ENCODE measurements at regions not wholly inside any gene's neighbourhood (a gene's known extent, or its start where the extent isn't known, plus 50 kb on each side); places are given as distances from the start of the nearest gene placed in this dataset.

DNA sequence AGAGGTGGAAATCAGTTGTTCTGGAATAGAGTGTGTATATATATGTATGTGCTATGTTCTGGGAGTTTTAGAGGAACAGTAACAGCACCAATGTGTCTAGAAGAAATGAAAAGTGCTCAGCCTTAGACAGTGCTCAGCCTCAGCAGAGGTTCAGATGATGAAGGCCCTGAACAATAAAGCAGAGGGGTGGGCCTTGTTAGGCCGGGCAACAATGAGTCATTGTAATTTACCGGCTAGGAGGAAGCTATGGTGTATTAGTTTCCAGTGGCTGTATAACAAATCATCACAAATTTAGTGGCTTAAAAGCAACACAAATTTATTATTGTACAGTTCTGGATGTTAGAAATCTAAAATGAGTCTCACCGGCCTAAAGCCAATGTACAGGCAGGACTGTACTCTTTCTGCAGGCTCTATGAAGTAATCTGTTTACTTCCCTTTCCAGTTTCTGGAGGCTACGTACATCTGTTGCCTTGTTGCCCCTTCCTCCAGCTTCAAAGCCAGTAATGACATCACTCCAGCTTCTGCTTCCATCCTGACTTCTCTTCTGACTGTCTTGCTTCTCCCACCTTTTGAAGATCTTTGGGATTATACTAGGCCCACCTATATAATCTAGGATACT is 84.6 kb downstream of the CH25H start:
- Histone ChIP-seq H3K4me3 (ENCODE audit: low read depth, low read length) (no peak overlapping the region), H3K27ac (ENCODE audit: low read depth, low read length) (no peak overlapping the region), H3K9me3 (ENCODE audit: control insufficient read depth, insufficient read depth, low read length) (no peaks in the 10 kb centered on the region), H3K27me3 (ENCODE audit: control insufficient read depth, insufficient read depth, low read length) (no peaks in the 10 kb centered on the region)
- TF ChIP-seq, protein P1, sequence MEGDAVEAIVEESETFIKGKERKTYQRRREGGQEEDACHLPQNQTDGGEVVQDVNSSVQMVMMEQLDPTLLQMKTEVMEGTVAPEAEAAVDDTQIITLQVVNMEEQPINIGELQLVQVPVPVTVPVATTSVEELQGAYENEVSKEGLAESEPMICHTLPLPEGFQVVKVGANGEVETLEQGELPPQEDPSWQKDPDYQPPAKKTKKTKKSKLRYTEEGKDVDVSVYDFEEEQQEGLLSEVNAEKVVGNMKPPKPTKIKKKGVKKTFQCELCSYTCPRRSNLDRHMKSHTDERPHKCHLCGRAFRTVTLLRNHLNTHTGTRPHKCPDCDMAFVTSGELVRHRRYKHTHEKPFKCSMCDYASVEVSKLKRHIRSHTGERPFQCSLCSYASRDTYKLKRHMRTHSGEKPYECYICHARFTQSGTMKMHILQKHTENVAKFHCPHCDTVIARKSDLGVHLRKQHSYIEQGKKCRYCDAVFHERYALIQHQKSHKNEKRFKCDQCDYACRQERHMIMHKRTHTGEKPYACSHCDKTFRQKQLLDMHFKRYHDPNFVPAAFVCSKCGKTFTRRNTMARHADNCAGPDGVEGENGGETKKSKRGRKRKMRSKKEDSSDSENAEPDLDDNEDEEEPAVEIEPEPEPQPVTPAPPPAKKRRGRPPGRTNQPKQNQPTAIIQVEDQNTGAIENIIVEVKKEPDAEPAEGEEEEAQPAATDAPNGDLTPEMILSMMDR (IDR thresholded peaks at IDR 0.05; ENCODE audit: low read depth, low read length) = no peak
- CTCF ChIA-PET = no interaction called here
- POLR2A ChIA-PET = no interaction called here
- DNase-seq (ENCODE audit: low read depth, low spot score) = no peak

DNA sequence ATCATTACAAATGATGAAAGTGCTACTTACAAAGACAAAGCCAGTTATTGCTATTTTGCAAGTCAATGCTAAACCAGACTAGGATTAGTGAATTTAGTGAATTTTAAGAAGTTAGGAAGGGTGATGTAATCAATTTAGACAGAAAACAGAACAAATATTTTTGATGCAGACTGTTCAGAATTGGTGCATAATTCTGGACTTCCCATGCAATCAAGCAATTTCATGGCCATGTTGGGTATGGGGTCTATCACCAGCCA is 85.4 kb downstream of the CH25H start:
- H3K4me3 ChIP-seq (ENCODE audit: low read depth, low read length) = no peak overlapping the region
- POLR2A ChIA-PET = no interaction called here
- CTCF ChIA-PET = no interaction called here
- no peak overlapping the region for H3K27ac ChIP-seq (ENCODE audit: low read depth, low read length)
- no peaks in the 10 kb centered on the region for H3K27me3 ChIP-seq (ENCODE audit: control insufficient read depth, insufficient read depth, low read length)
- no peak for DNase-seq (ENCODE audit: low read depth, low spot score)
- TF ChIP-seq, protein P1 (IDR thresholded peaks at IDR 0.05; ENCODE audit: low read depth, low read length) = no peak
- no peaks in the 10 kb centered on the region for H3K9me3 ChIP-seq (ENCODE audit: control insufficient read depth, insufficient read depth, low read length)

DNA sequence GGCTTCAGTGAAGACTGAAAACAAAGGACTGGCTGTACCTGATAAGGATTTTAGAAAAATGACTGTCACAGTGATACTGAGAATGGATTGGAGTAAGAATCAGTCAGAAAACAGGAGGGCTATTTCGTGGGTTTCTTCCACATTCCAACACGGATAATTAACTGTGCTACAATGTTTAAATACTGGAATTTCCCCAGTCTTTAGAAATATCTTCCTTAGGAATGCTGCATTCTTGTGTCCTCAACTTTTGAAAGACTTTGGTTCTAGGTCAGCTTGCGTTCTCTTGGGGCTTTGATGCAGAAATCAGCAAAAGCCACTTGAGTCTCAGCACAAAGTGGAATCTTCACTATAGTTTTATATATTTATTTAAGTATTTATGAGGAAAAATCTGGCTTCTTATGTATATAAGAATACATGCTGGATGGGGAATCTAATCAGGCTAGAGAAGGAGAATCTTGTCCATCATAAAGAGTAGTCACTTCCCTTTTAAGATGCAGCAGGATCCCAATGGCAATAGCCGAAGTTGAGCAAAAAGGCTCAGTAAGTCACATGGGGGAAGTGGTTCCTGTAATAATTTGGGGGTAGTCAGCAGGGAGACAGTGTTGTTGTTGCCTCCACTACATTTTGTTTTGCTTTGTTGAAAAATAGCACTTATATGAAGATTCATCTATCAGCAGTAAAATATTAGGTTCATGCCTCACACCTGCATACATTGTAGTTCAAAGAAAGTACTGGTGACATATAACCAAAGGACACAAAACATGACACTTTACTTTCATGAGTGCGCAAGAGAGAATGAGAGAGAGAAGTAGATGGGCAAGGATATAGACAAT is 86.0 kb downstream of the CH25H start:
- Histone ChIP-seq H3K4me3 (ENCODE audit: low read depth, low read length) (no peak overlapping the region), H3K27ac (ENCODE audit: low read depth, low read length) (no peak overlapping the region), H3K9me3 (ENCODE audit: control insufficient read depth, insufficient read depth, low read length) (no peaks in the 10 kb centered on the region), H3K27me3 (ENCODE audit: control insufficient read depth, insufficient read depth, low read length) (no peaks in the 10 kb centered on the region)
- DNase-seq (ENCODE audit: low read depth, low spot score) = no peak
- ChIA-PET CTCF (no interaction called here), POLR2A (no interaction called here)
- TF ChIP-seq, protein P1 (IDR thresholded peaks at IDR 0.05; ENCODE audit: low read depth, low read length) = no peak

DNA sequence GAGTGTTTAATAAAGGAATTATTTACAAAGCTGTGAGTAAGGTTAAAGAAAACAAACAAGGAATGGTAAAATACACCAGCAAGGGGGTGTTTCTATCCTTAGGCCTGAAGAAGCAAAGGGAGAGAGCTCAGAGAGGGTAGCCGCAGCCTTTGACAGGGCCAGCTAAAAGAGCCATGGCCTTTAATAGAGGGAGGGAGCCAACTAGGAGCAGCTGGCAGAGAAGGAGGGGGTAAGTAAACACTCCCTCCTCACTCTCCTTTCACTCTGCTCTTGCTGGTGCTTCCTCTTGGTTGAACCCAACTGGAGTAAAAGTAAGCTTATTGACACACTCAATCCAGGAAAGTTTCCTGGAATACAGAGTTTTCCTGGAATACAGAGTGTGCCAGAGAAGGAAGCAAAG is 87.5 kb downstream of the CH25H start:
- TF ChIP-seq, protein P1 (IDR thresholded peaks at IDR 0.05; ENCODE audit: low read depth, low read length) = no peak
- Histone ChIP-seq H3K9me3 (ENCODE audit: control insufficient read depth, insufficient read depth, low read length) (no peaks in the 10 kb centered on the region), H3K4me3 (ENCODE audit: low read depth, low read length) (no peak overlapping the region), H3K27me3 (ENCODE audit: control insufficient read depth, insufficient read depth, low read length) (no peaks in the 10 kb centered on the region), H3K27ac (ENCODE audit: low read depth, low read length) (no peak overlapping the region)
- CTCF ChIA-PET = interaction anchor here (0.7 to 1.5 kb wide), 2 partner anchors 9 to 133 kb away, joined by 3 read pairs; no protein-coding TSS in a partner anchor
- POLR2A ChIA-PET = no interaction called here
- DNase-seq (ENCODE audit: low read depth, low spot score) = no peak

DNA sequence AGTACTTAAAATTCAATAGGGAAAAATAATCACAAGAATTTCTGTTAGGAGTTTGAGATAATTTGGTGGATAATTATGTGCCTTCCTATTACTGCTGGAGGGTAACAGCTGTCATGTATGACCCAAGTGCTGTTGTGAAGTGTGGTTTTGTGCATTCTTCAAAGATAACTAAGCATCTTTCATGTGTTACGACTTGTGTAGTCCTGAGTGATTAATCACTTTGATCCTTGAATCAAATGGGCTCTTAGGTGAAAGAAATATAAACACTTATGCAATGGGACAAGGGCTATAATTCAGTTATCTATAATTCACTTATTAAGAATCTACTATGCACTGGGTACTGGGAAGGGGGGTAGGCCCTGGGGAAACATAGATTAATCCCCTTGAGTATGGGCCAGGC is 89.0 kb downstream of the CH25H start:
- TF ChIP-seq, protein P1 (IDR thresholded peaks at IDR 0.05; ENCODE audit: low read depth, low read length) = no peak
- ChIA-PET POLR2A (no interaction called here), CTCF (interaction anchor here (1.1 to 1.5 kb wide), 2 partner anchors 11 to 88 kb away, joined by 3 to 5 read pairs; no protein-coding TSS in a partner anchor)
- Histone ChIP-seq H3K27me3 (ENCODE audit: control insufficient read depth, insufficient read depth, low read length) (no peaks in the 10 kb centered on the region), H3K27ac (ENCODE audit: low read depth, low read length) (no peak overlapping the region), H3K9me3 (ENCODE audit: control insufficient read depth, insufficient read depth, low read length) (no peaks in the 10 kb centered on the region), H3K4me3 (ENCODE audit: low read depth, low read length) (no peak overlapping the region)
- DNase-seq (ENCODE audit: low read depth, low spot score) = no peak

Data from AG04450 (cell line).